IMR-90 (cell line): ENCODE measurements at regions not wholly inside any gene's neighbourhood (a gene's known extent, or its start where the extent isn't known, plus 50 kb on each side); places are given as distances from the start of the nearest gene placed in this dataset.

Experiments used
- ATAC-seq: fragments of 200-7000 bp; cut with Tn5 transposase; 2 replicates; pipeline ENCODE4 v1.9.1; 2020; ENCODE audit warnings: low read depth, mild to moderate bottlenecking, moderate library complexity
- BruUV-seq: library from RNA; stranded (reverse); fragments of 400-500 nt; replicated peaks from 2 replicates; lab custom pipeline; 2021; lab: Mats Ljungman, UMichigan
- CTCF ChIA-PET: fragments of 300-600 bp; formaldehyde crosslinking; extraction: SDS; loops from one replicate; lab custom pipeline; 2021; ENCODE audit warnings: antibody characterized with exemption; lab: Yijun Ruan, JAX
- POLR2A ChIA-PET: fragments of 300-600 bp; sonication (Branson Sonifier 250); formaldehyde crosslinking; loops from one replicate; lab custom pipeline; 2022; ENCODE audit warnings: antibody characterized with exemption; ENCODE audit not compliant: unreplicated experiment; lab: Charles Lee
- DNase-seq: peaks from one replicate; pipeline ENCODE4 v3.0.0; 2013
- H2AFZ ChIP-seq: replicated peaks from 2 replicates; pipeline ENCODE3; 2013; ENCODE audit warnings: low read length, mild to moderate bottlenecking; ENCODE audit not compliant: poor library complexity
- H2AK5ac ChIP-seq: 2 replicates; pipeline ENCODE4 v1.6.1; 2013; ENCODE audit warnings: low read depth, low read length, inconsistent platforms
- H2AK9ac ChIP-seq: replicated peaks from 2 replicates; pipeline ENCODE3; 2013; ENCODE audit warnings: mild to moderate bottlenecking, low read depth, low read length, moderate library complexity; ENCODE audit not compliant: poor library complexity
- H2BK120ac ChIP-seq: 2 replicates; pipeline ENCODE4 v1.6.1; 2013; ENCODE audit warnings: low read depth, low read length, inconsistent platforms
- H2BK15ac ChIP-seq: 3 replicates; pipeline ENCODE4 v1.6.1; 2013; ENCODE audit warnings: low read depth, low read length, inconsistent platforms
- H2BK20ac ChIP-seq: 2 replicates; pipeline ENCODE4 v1.6.1; 2013; ENCODE audit warnings: low read depth, mild to moderate bottlenecking, inconsistent platforms, low read length, moderate library complexity
- H2BK5ac ChIP-seq: 2 replicates; pipeline ENCODE4 v1.6.1; 2013; ENCODE audit warnings: mild to moderate bottlenecking, low read depth, low read length, inconsistent platforms; ENCODE audit not compliant: poor library complexity, severe bottlenecking
- H3K14ac ChIP-seq: replicated peaks from 2 replicates; pipeline ENCODE4 v1.6.1; 2013; ENCODE audit warnings: low read depth, low read length, inconsistent platforms
- H3K18ac ChIP-seq: 2 replicates; pipeline ENCODE4 v1.6.1; 2013; ENCODE audit warnings: low read depth, low read length, control low read depth
- H3K23ac ChIP-seq: 2 replicates; pipeline ENCODE4 v1.6.1; 2013; ENCODE audit warnings: low read depth, low read length, inconsistent platforms
- H3K27ac ChIP-seq: 2 replicates; pipeline ENCODE4 v1.5.1; 2013; ENCODE audit warnings: mild to moderate bottlenecking, control low read depth, low read length; ENCODE audit not compliant: insufficient read depth
- H3K27me3 ChIP-seq: 2 replicates; pipeline ENCODE4 v1.6.1; 2013; ENCODE audit warnings: low read length; ENCODE audit not compliant: control insufficient read depth, insufficient read depth
- H3K36me3 ChIP-seq: 2 replicates; pipeline ENCODE4 v1.6.1; 2013; ENCODE audit warnings: low read length, mixed read lengths; ENCODE audit not compliant: control insufficient read depth, insufficient read depth
- H3K4ac ChIP-seq: 2 replicates; pipeline ENCODE4 v1.6.1; 2013; ENCODE audit warnings: low read depth, low read length, inconsistent platforms
- H3K4me1 ChIP-seq: 2 replicates; pipeline ENCODE4 v1.6.1; 2013; ENCODE audit warnings: low read length, mixed read lengths; ENCODE audit not compliant: control insufficient read depth, insufficient read depth
- H3K4me2 ChIP-seq: 2 replicates; pipeline ENCODE4 v1.6.1; 2013; ENCODE audit warnings: low read depth, mild to moderate bottlenecking, control low read depth, low read length, moderate library complexity
- H3K4me3 ChIP-seq: 2 replicates; pipeline ENCODE4 v1.5.1; 2013; ENCODE audit warnings: low read depth, mild to moderate bottlenecking, control low read depth, low read length, moderate library complexity; ENCODE audit not compliant: insufficient read depth
- H3K56ac ChIP-seq: 2 replicates; pipeline ENCODE4 v1.6.1; 2013; ENCODE audit warnings: low read length, inconsistent platforms; ENCODE audit not compliant: insufficient read depth; ENCODE audit errors: extremely low read depth
- H3K79me1 ChIP-seq, 2 experiments: 2 replicates each; pipeline ENCODE4 v1.6.1; 2013; ENCODE audit warnings: low read length in 2 of 2, inconsistent platforms in 1 of 2, low read depth in 1 of 2
- H3K9ac ChIP-seq: 2 replicates; pipeline ENCODE4 v1.6.1; 2013; ENCODE audit warnings: low read depth, low read length, control low read depth
- H3K9me1 ChIP-seq: 2 replicates; pipeline ENCODE4 v1.6.1; 2013; ENCODE audit warnings: low read length, inconsistent platforms; ENCODE audit not compliant: insufficient read depth
- H3K9me3 ChIP-seq: 2 replicates; pipeline ENCODE4 v1.6.1; 2013; ENCODE audit warnings: low read length; ENCODE audit not compliant: control insufficient read depth, insufficient read depth
- H4K20me1 ChIP-seq: 2 replicates; pipeline ENCODE4 v1.6.1; 2013; ENCODE audit warnings: low read length, inconsistent platforms; ENCODE audit not compliant: insufficient read depth
- H4K5ac ChIP-seq: 2 replicates; pipeline ENCODE4 v1.6.1; 2013; ENCODE audit warnings: mild to moderate bottlenecking, low read depth, low read length, control low read depth
- H4K8ac ChIP-seq, 2 experiments: 2 replicates each; pipeline ENCODE4 v1.6.1; 2013; ENCODE audit warnings: low read depth in 2 of 2, low read length in 2 of 2, control low read depth in 1 of 2, inconsistent platforms in 1 of 2
- H4K91ac ChIP-seq: 2 replicates; pipeline ENCODE4 v1.6.1; 2013; ENCODE audit warnings: low read depth, low read length, inconsistent platforms; ENCODE audit not compliant: insufficient read depth
- BHLHE40 ChIP-seq: fragments of 150-350 bp; IDR thresholded peaks from 2 replicates; pipeline ENCODE4 v1.6.1; 2016; ENCODE audit warnings: mild to moderate bottlenecking, low read depth, low read length
- CEBPB ChIP-seq: IDR thresholded peaks from 2 replicates; pipeline ENCODE4 v1.6.1; 2012; ENCODE audit warnings: low read depth, low read length, improper control_type of control experiment
- FOS ChIP-seq: fragments of 150-350 bp; IDR thresholded peaks from 2 replicates; pipeline ENCODE4 v1.6.1; 2016; ENCODE audit warnings: low read depth, low read length
- MAFK ChIP-seq: IDR thresholded peaks from 2 replicates; pipeline ENCODE4 v1.6.1; 2012; ENCODE audit warnings: low read depth, low read length, improper control_type of control experiment
- MAZ ChIP-seq: IDR thresholded peaks from 2 replicates; pipeline ENCODE4 v1.6.1; 2012; ENCODE audit warnings: low read depth, mild to moderate bottlenecking, low read length, improper control_type of control experiment, moderate library complexity, borderline replicate concordance
- MXI1 ChIP-seq: IDR thresholded peaks from 2 replicates; pipeline ENCODE4 v1.6.1; 2012; ENCODE audit warnings: low read depth, mild to moderate bottlenecking, low read length, moderate library complexity, borderline replicate concordance
- POLR2A ChIP-seq: IDR thresholded peaks from 2 replicates; pipeline ENCODE4 v1.6.1; 2012; ENCODE audit warnings: mild to moderate bottlenecking, low read depth, low read length
- RAD21 ChIP-seq: IDR thresholded peaks from 2 replicates; pipeline ENCODE4 v1.6.1; 2012; ENCODE audit warnings: low read length, improper control_type of control experiment
- RCOR1 ChIP-seq: IDR thresholded peaks from 2 replicates; pipeline ENCODE4 v1.6.1; 2012; ENCODE audit warnings: mild to moderate bottlenecking, low read length, improper control_type of control experiment; ENCODE audit not compliant: insufficient replicate concordance
- RFX5 ChIP-seq: IDR thresholded peaks from 2 replicates; pipeline ENCODE4 v1.8.0; 2012; ENCODE audit warnings: low read depth, mild to moderate bottlenecking, low read length, moderate library complexity
- SMC3 ChIP-seq: fragments of 150-350 bp; IDR thresholded peaks from 2 replicates; pipeline ENCODE4 v1.6.1; 2016; ENCODE audit warnings: low read depth, mild to moderate bottlenecking, antibody characterized with exemption, low read length, moderate library complexity
- WGBS, 2 experiments: methylation state at CpG; one replicate each; pipeline versions ENCODE4 v1.1.5 to v1.1.7; 2013; ENCODE audit warnings: missing lambda C conversion rate in 2 of 2; ENCODE audit not compliant: insufficient read length in 1 of 2; ENCODE audit errors: extremely low coverage in 2 of 2; 5-methylcytosine and 5-hydroxymethylcytosine counted together
- dilution Hi-C: fragments of 300-500 bp; cut with HindIII; formaldehyde crosslinking; loops from one replicate; pipeline ENCODE4 v1.14.3; 2018; ENCODE audit warnings: low sequenced_read_pairs; ENCODE audit not compliant: unreplicated experiment
- in situ Hi-C: fragments of 300-500 bp; cut with MboI; formaldehyde crosslinking; loops from 3 replicates; pipeline ENCODE4 v1.14.3; 2019; ENCODE audit warnings: low sequenced_read_pairs, inconsistent platforms, mixed read lengths
- intact Hi-C: fragments of 100-400 bp; cut with micrococcal nuclease; formaldehyde crosslinking; loops from 2 replicates; pipeline ENCODE4 v1.10.0; 2022
- TF ChIP-seq, protein P1 (sequence below): fragments of 150-350 bp; IDR thresholded peaks from 2 replicates; pipeline ENCODE4 v1.6.1; 2017; ENCODE audit warnings: mild to moderate bottlenecking, antibody characterized with exemption, low read length, low read depth

DNA sequence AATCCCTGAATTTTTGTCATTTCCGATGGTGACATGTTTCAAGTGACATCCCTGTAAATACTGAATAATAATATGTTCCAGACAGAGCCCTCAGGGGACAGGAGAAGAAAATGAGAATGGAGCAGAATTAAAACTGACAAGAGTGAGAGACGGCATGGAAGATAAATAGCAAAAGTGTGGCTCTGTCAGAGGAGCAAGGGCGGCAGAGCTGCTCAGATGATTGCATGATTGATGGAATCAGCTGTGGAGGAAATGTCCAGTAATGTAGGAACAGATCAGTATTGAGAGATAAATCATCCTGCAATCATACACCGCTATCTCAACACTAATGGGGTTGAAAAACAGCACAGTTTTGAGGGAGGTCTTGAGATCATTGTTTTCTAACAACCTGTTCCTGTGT lies 350.3 kb downstream of the STIM2 start:
- Histone ChIP-seq H3K14ac (no peak overlapping the region), H3K23ac (no peak overlapping the region), H2AK9ac (no peak overlapping the region), H3K4ac (no peak overlapping the region), H4K8ac (no peak overlapping the region), H2AFZ (no peak overlapping the region), H2AK5ac (no peak overlapping the region), H3K36me3 (no peaks in the 10 kb centered on the region), H3K27me3 (no peaks in the 10 kb centered on the region), H2BK120ac (no peak overlapping the region), H3K18ac (no peak overlapping the region), H3K9me3 (peaks cover 3% of the 10 kb centered on the region; the same call in 1 of the 2 replicates), H3K4me1 (no peaks in the 10 kb centered on the region), H3K27ac (no peak overlapping the region), H2BK20ac (no peak overlapping the region), H4K20me1 (no peaks in the 10 kb centered on the region), H2BK5ac (no peak overlapping the region), H4K5ac (no peak overlapping the region), H4K91ac (no peak overlapping the region), H3K56ac (no peak overlapping the region), H2BK15ac (no peak overlapping the region), H3K9ac (no peak overlapping the region), H3K4me2 (no peak overlapping the region), H3K79me1 (no peaks in the 10 kb centered on the region), H3K4me3 (no peak overlapping the region), H3K9me1 (no peaks in the 10 kb centered on the region)
- intact Hi-C loops: no loop called here
- no TSS peak for BruUV-seq
- in situ Hi-C loops: no loop called here
- CTCF ChIA-PET: no interaction called here
- TF ChIP-seq CEBPB (no peak), MAFK (no peak), SMC3 (no peak), RCOR1 (no peak), RFX5 (no peak), BHLHE40 (no peak), POLR2A (no peak), RAD21 (no peak), MAZ (no peak), MXI1 (no peak), FOS (no peak)
- TF ChIP-seq, protein P1, sequence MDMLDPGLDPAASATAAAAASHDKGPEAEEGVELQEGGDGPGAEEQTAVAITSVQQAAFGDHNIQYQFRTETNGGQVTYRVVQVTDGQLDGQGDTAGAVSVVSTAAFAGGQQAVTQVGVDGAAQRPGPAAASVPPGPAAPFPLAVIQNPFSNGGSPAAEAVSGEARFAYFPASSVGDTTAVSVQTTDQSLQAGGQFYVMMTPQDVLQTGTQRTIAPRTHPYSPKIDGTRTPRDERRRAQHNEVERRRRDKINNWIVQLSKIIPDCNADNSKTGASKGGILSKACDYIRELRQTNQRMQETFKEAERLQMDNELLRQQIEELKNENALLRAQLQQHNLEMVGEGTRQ: no peak
- ATAC-seq (no peak), DNase-seq (no peak)
- POLR2A ChIA-PET: no interaction called here
- dilution Hi-C loops: no loop called here
- no CpG with 5 or more reads among the region's 4 CpGs for WGBS, 2 experiments
